Hepatocyte (in vitro differentiated cells): ENCODE measurements at regions not wholly inside any gene's neighbourhood (a gene's known extent, or its start where the extent isn't known, plus 50 kb on each side); places are given as distances from the start of the nearest gene placed in this dataset.

ENCODE experiments used
- EZH2 ChIP-seq: fragments of 200-600 bp; sonication (generic); IDR thresholded peaks from 2 replicates; pipeline ENCODE4 v1.6.1; 2016; ENCODE audit warnings: antibody characterized with exemption, mild to moderate bottlenecking, borderline replicate concordance
- EZH2phosphoT487 ChIP-seq: fragments of 200-600 bp; sonication (generic); IDR thresholded peaks from one replicate; pipeline ENCODE4 v1.6.1; 2018; ENCODE audit warnings: antibody characterized with exemption, mild to moderate bottlenecking, low read depth, moderate library complexity; ENCODE audit not compliant: unreplicated experiment, severe bottlenecking
- TF ChIP-seq, protein P1 (sequence below): fragments of 200-600 bp; sonication (generic); IDR thresholded peaks from 2 replicates; pipeline ENCODE4 v1.5.1; 2016; ENCODE audit warnings: antibody characterized with exemption, mild to moderate bottlenecking; ENCODE audit not compliant: poor library complexity

- TF ChIP-seq, protein P1, sequence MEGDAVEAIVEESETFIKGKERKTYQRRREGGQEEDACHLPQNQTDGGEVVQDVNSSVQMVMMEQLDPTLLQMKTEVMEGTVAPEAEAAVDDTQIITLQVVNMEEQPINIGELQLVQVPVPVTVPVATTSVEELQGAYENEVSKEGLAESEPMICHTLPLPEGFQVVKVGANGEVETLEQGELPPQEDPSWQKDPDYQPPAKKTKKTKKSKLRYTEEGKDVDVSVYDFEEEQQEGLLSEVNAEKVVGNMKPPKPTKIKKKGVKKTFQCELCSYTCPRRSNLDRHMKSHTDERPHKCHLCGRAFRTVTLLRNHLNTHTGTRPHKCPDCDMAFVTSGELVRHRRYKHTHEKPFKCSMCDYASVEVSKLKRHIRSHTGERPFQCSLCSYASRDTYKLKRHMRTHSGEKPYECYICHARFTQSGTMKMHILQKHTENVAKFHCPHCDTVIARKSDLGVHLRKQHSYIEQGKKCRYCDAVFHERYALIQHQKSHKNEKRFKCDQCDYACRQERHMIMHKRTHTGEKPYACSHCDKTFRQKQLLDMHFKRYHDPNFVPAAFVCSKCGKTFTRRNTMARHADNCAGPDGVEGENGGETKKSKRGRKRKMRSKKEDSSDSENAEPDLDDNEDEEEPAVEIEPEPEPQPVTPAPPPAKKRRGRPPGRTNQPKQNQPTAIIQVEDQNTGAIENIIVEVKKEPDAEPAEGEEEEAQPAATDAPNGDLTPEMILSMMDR, result no peak
- TF ChIP-seq EZH2 (no peak), EZH2phosphoT487 (no peak)
Measured at GRCh38 chr2:21279525-21279924, 155.8 kb downstream of the TDRD15 start.
